Liver (tissue), 3 donors: ENCODE measurements at regions not wholly inside any gene's neighbourhood (a gene's known extent, or its start where the extent isn't known, plus 50 kb on each side); places are given as distances from the start of the nearest gene placed in this dataset.

ENCODE experiments used
- CTCF ChIP-seq: fragments of 150-350 bp; IDR thresholded peaks from 2 replicates; pipeline ENCODE4 v1.5.1; 2017; ENCODE audit warnings: improper control_type of control experiment, low read depth, low read length; ENCODE audit not compliant: missing input control
- NR2F2 ChIP-seq: IDR thresholded peaks from 2 replicates; pipeline ENCODE4 v1.6.1; 2016; ENCODE audit warnings: antibody characterized with exemption
- TAF1 ChIP-seq: conservative IDR thresholded peaks from 2 replicates; pipeline ENCODE4 v1.6.1; 2016; ENCODE audit warnings: antibody characterized with exemption, mild to moderate bottlenecking
- donor health status: healthy.
- donor health status: healthy.

- TF ChIP-seq CTCF: no peak
- no peak for TF ChIP-seq TAF1
- no peak for TF ChIP-seq NR2F2
These were observed 332.7 kb upstream of the MAGI2 start for GRCh38 chr7:79786187-79786586.
